H4 (cell line): ENCODE measurements at regions not wholly inside any gene's neighbourhood (a gene's known extent, or its start where the extent isn't known, plus 50 kb on each side); places are given as distances from the start of the nearest gene placed in this dataset.
A peak's percentile ranks its signal among the peaks of the same experiment; 100 is the strongest.
"Not testable (repeated sequence)": the region's sequence is repeated elsewhere in the genome, so short reads cannot be mapped to it uniquely, and the experiment has no call there.

Experiments used
- DNase-seq: peaks from one replicate; pipeline ENCODE4 v3.0.0-alpha.2; 2015; ENCODE audit warnings: low spot score

- peak; percentile 57 for DNase-seq
Observed at GRCh38 chr2:175612280-175612679, 389.8 kb downstream of the LNPK start.

- no peak for DNase-seq
Observed at GRCh38 chr2:175606010-175606841, 395.8 kb downstream of the LNPK start.

- no peak for DNase-seq
Observed at GRCh38 chr2:175605640-175606009, 396.4 kb downstream of the LNPK start.

GRCh38 chr2:175601969-175602368, 400.1 kb downstream of the LNPK start:
- DNase-seq = no peak

GRCh38 chr2:175599966-175600831, 401.9 kb downstream of the LNPK start:
- DNase-seq = peak; percentile 76

GRCh38 chr2:175597286-175597685, 404.8 kb downstream of the LNPK start:
- no peak for DNase-seq

- DNase-seq = no peak
Observed at GRCh38 chr2:175595139-175595538, 406.9 kb downstream of the LNPK start.

- not testable (repeated sequence) for DNase-seq
Observed at GRCh38 chr2:175593686-175594525, 408.2 kb downstream of the LNPK start.

GRCh38 chr2:175588213-175588612, 406.7 kb upstream of the ATP5MC3 start:
- DNase-seq = not testable (repeated sequence)

GRCh38 chr2:175585496-175585895, 404.0 kb upstream of the ATP5MC3 start:
- DNase-seq = no peak

GRCh38 chr2:175580652-175581051, 399.1 kb upstream of the ATP5MC3 start:
- no peak for DNase-seq

- no peak for DNase-seq
Observed at GRCh38 chr2:175579646-175580045, 398.1 kb upstream of the ATP5MC3 start.

GRCh38 chr2:175577368-175577970, 396.0 kb upstream of the ATP5MC3 start:
- DNase-seq = no peak

- no peak for DNase-seq
Observed at GRCh38 chr2:175576875-175577274, 395.4 kb upstream of the ATP5MC3 start.

GRCh38 chr2:175576270-175576669, 394.8 kb upstream of the ATP5MC3 start:
- no peak for DNase-seq

- no peak for DNase-seq
Observed at GRCh38 chr2:175575346-175576258, 394.1 kb upstream of the ATP5MC3 start.

GRCh38 chr2:175574069-175574468, 392.6 kb upstream of the ATP5MC3 start:
- no peak for DNase-seq

- DNase-seq = no peak
Observed at GRCh38 chr2:175571078-175571653, 389.7 kb upstream of the ATP5MC3 start.

- no peak for DNase-seq
Observed at GRCh38 chr2:175568109-175568730, 386.7 kb upstream of the ATP5MC3 start.
